ENCODE measurements at regions not wholly inside any gene's neighbourhood (a gene's known extent, or its start where the extent isn't known, plus 50 kb on each side); places are given as distances from the start of the nearest gene placed in this dataset.

DNA sequence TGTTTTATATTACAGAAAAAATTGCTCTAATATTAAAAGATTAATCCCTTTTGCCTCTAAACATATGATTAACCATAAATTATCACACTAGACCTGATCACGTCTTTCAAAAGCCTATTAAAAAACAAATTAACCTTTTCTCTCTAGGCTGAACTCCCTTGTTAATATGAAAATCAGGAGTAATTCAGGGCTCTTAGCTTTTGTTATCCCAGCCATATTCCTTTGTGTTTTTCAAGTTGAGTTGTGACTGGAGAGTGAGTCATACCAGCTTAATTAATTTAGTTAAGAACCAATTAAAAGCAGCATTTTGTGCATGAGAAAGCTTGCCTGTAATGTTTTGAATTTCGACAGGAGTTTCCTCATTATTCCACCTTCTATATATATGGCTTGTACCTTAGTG lies 385.8 kb downstream of the VGLL3 start:
- no TSS peak for BruUV-seq (replicated peaks)
- H3K27me3 ChIP-seq (replicated peaks; ENCODE audit: insufficient read depth, low read depth, low read length, poor library complexity) = no peaks in the 10 kb centered on the region
- H3K36me3 ChIP-seq (ENCODE audit: insufficient read depth, low read length, poor library complexity, severe bottlenecking) = no peaks in the 10 kb centered on the region
- no peak overlapping the region for H3K27ac ChIP-seq (ENCODE audit: low read depth, low read length, poor library complexity, severe bottlenecking)
- ChIA-PET CTCF (no interaction called here), POLR2A (ENCODE audit: low non-redundant PET) (no interaction called here)
- TF ChIP-seq EZH2 (IDR thresholded peaks at IDR 0.05; ENCODE audit: borderline replicate concordance, low read depth, low read length, poor library complexity, severe bottlenecking) = no peak
- TF ChIP-seq CTCF (conservative IDR thresholded peaks at IDR 0.05; ENCODE audit: low read depth, low read length) = no peak
- H3K9me3 ChIP-seq (ENCODE audit: low read depth, low read length, poor library complexity, severe bottlenecking) = no peaks in the 10 kb centered on the region
- intact Hi-C loops (cut with micrococcal nuclease; ENCODE audit: unreplicated experiment) = no loop called here
- no peak for DNase-seq (ENCODE audit: low spot score)
- no peak overlapping the region for H3K4me3 ChIP-seq (ENCODE audit: low read depth, low read length, poor library complexity, severe bottlenecking)
- no peaks in the 10 kb centered on the region for H3K4me1 ChIP-seq (ENCODE audit: insufficient read depth, low read length, poor library complexity, severe bottlenecking)

GRCh38 chr3:86595696-86596095 lies 395.3 kb downstream of the VGLL3 start:
- no peaks in the 10 kb centered on the region for H3K9me3 ChIP-seq (ENCODE audit: low read depth, low read length, poor library complexity, severe bottlenecking)
- TF ChIP-seq CTCF (conservative IDR thresholded peaks at IDR 0.05; ENCODE audit: low read depth, low read length) (no peak), EZH2 (IDR thresholded peaks at IDR 0.05; ENCODE audit: borderline replicate concordance, low read depth, low read length, poor library complexity, severe bottlenecking) (no peak)
- H3K27ac ChIP-seq (ENCODE audit: low read depth, low read length, poor library complexity, severe bottlenecking) = no peak overlapping the region
- H3K36me3 ChIP-seq (ENCODE audit: insufficient read depth, low read length, poor library complexity, severe bottlenecking) = no peaks in the 10 kb centered on the region
- no peaks in the 10 kb centered on the region for H3K27me3 ChIP-seq (replicated peaks; ENCODE audit: insufficient read depth, low read depth, low read length, poor library complexity)
- intact Hi-C loops (cut with micrococcal nuclease; ENCODE audit: unreplicated experiment) = no loop called here
- H3K4me3 ChIP-seq (ENCODE audit: low read depth, low read length, poor library complexity, severe bottlenecking) = no peak overlapping the region
- ChIA-PET POLR2A (ENCODE audit: low non-redundant PET) (no interaction called here), CTCF (no interaction called here)
- H3K4me1 ChIP-seq (ENCODE audit: insufficient read depth, low read length, poor library complexity, severe bottlenecking) = no peaks in the 10 kb centered on the region
- no TSS peak for BruUV-seq (replicated peaks)
- DNase-seq (ENCODE audit: low spot score) = no peak

DNA sequence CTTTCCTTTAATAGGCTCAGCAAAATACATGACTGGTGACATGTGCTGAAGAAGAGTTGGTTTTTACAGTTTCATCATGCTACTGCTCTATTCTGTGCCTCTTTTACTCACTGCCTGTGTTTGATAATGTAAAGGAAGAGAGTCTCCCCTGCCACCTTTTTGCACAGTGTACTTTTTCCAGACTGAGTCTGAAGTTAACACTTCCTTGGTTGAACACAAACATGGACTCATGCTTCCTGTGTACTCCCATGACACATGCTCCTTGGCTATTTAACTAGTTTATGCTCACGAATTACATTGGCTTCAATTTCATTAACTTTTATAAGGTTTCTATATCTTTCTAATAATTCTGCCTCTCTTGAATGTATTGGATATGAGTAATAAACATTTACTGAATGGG lies 396.1 kb downstream of the VGLL3 start:
- CTCF ChIA-PET = no interaction called here
- intact Hi-C loops (cut with micrococcal nuclease; ENCODE audit: unreplicated experiment) = no loop called here
- Histone ChIP-seq H3K4me3 (ENCODE audit: low read depth, low read length, poor library complexity, severe bottlenecking) (no peak overlapping the region), H3K36me3 (ENCODE audit: insufficient read depth, low read length, poor library complexity, severe bottlenecking) (no peaks in the 10 kb centered on the region), H3K27ac (ENCODE audit: low read depth, low read length, poor library complexity, severe bottlenecking) (no peak overlapping the region), H3K4me1 (ENCODE audit: insufficient read depth, low read length, poor library complexity, severe bottlenecking) (no peaks in the 10 kb centered on the region), H3K27me3 (replicated peaks; ENCODE audit: insufficient read depth, low read depth, low read length, poor library complexity) (no peaks in the 10 kb centered on the region), H3K9me3 (ENCODE audit: low read depth, low read length, poor library complexity, severe bottlenecking) (no peaks in the 10 kb centered on the region)
- BruUV-seq (replicated peaks) = no TSS peak
- DNase-seq (ENCODE audit: low spot score) = no peak
- POLR2A ChIA-PET (ENCODE audit: low non-redundant PET) = no interaction called here
- TF ChIP-seq CTCF (conservative IDR thresholded peaks at IDR 0.05; ENCODE audit: low read depth, low read length) (no peak), EZH2 (IDR thresholded peaks at IDR 0.05; ENCODE audit: borderline replicate concordance, low read depth, low read length, poor library complexity, severe bottlenecking) (no peak)
